H9 (cell line): ENCODE measurements at regions not wholly inside any gene's neighbourhood (a gene's known extent, or its start where the extent isn't known, plus 50 kb on each side); places are given as distances from the start of the nearest gene placed in this dataset.

ENCODE experiments used
- DNase-seq: peaks from one replicate; pipeline ENCODE4 v3.0.0-alpha.2; 2017
- H2AFZ ChIP-seq: one replicate; pipeline ENCODE4 v1.6.1; 2013; ENCODE audit warnings: mild to moderate bottlenecking, low read length, control low read depth, moderate library complexity
- H2AK5ac ChIP-seq: 2 replicates; pipeline ENCODE4 v1.6.1; 2013; ENCODE audit warnings: low read length, control low read depth, mixed read lengths; ENCODE audit not compliant: insufficient read length
- H2BK120ac ChIP-seq: one replicate; pipeline ENCODE4 v1.6.1; 2013; ENCODE audit warnings: low read depth, mild to moderate bottlenecking, low read length, control low read depth, inconsistent platforms; ENCODE audit not compliant: poor library complexity, severe bottlenecking
- H2BK12ac ChIP-seq: 2 replicates; pipeline ENCODE4 v1.6.1; 2013; ENCODE audit warnings: low read length, control low read depth, mixed read lengths, low read depth; ENCODE audit not compliant: insufficient read length
- H2BK15ac ChIP-seq: 2 replicates; pipeline ENCODE4 v1.6.1; 2013; ENCODE audit warnings: low read depth, low read length, control low read depth
- H2BK20ac ChIP-seq: one replicate; pipeline ENCODE4 v1.6.1; 2013; ENCODE audit warnings: low read depth, mild to moderate bottlenecking, low read length, control low read depth, inconsistent platforms; ENCODE audit not compliant: poor library complexity, severe bottlenecking
- H2BK5ac ChIP-seq: 2 replicates; pipeline ENCODE4 v1.6.1; 2013; ENCODE audit warnings: low read length, control low read depth, mixed read lengths; ENCODE audit not compliant: insufficient read length
- H3K14ac ChIP-seq: 2 replicates; pipeline ENCODE4 v1.6.1; 2013; ENCODE audit warnings: low read length, control low read depth; ENCODE audit not compliant: insufficient read depth
- H3K18ac ChIP-seq: 2 replicates; pipeline ENCODE4 v1.6.1; 2013; ENCODE audit warnings: low read depth, mild to moderate bottlenecking, mixed read lengths, low read length, control low read depth; ENCODE audit not compliant: insufficient read length
- H3K23ac ChIP-seq: 2 replicates; pipeline ENCODE4 v1.6.1; 2013; ENCODE audit warnings: low read length, control low read depth, mixed read lengths, low read depth; ENCODE audit not compliant: insufficient read length
- H3K23me2 ChIP-seq: 2 replicates; pipeline ENCODE4 v1.6.1; 2013; ENCODE audit warnings: low read depth, mild to moderate bottlenecking, mixed read lengths, low read length, control low read depth; ENCODE audit not compliant: insufficient read length, poor library complexity, severe bottlenecking
- H3K27ac ChIP-seq: 2 replicates; pipeline ENCODE4 v1.5.1; 2013; ENCODE audit warnings: low read length, control low read depth, mixed read lengths, low read depth; ENCODE audit not compliant: insufficient read length
- H3K27me3 ChIP-seq: 2 replicates; pipeline ENCODE4 v1.6.1; 2013; ENCODE audit warnings: low read length, control low read depth, inconsistent platforms; ENCODE audit not compliant: insufficient read depth
- H3K4ac ChIP-seq: 2 replicates; pipeline ENCODE4 v1.6.1; 2013; ENCODE audit warnings: low read depth, mild to moderate bottlenecking, control low read depth, inconsistent platforms, low read length, moderate library complexity
- H3K4me1 ChIP-seq: 2 replicates; pipeline ENCODE4 v1.6.1; 2013; ENCODE audit warnings: low read length, control low read depth, inconsistent platforms; ENCODE audit not compliant: insufficient read depth
- H3K4me2 ChIP-seq: 2 replicates; pipeline ENCODE4 v1.6.1; 2013; ENCODE audit warnings: low read length, control low read depth, mixed read lengths; ENCODE audit not compliant: insufficient read length, insufficient read depth
- H3K56ac ChIP-seq: 2 replicates; pipeline ENCODE4 v1.6.1; 2013; ENCODE audit warnings: low read depth, mild to moderate bottlenecking, mixed read lengths, low read length, control low read depth; ENCODE audit not compliant: insufficient read length
- H3K79me1 ChIP-seq: 2 replicates; pipeline ENCODE4 v1.6.1; 2013; ENCODE audit warnings: low read depth, mild to moderate bottlenecking, moderate library complexity, low read length, control low read depth, inconsistent platforms; ENCODE audit not compliant: insufficient read depth, poor library complexity, severe bottlenecking
- H3K79me2 ChIP-seq: 2 replicates; pipeline ENCODE4 v1.6.1; 2013; ENCODE audit warnings: low read length, control low read depth, inconsistent platforms; ENCODE audit not compliant: insufficient read depth
- H3K9ac ChIP-seq: 2 replicates; pipeline ENCODE4 v1.6.1; 2013; ENCODE audit warnings: low read length, control low read depth, mixed read lengths; ENCODE audit not compliant: insufficient read length; ENCODE audit errors: extremely low read depth
- H3K9me3 ChIP-seq: one replicate; pipeline ENCODE4 v1.6.1; 2013; ENCODE audit warnings: low read depth, low read length, inconsistent platforms; ENCODE audit not compliant: control insufficient read depth
- H3T11ph ChIP-seq: one replicate; pipeline ENCODE4 v1.6.1; 2013; ENCODE audit warnings: mild to moderate bottlenecking, low read length, control low read depth, inconsistent platforms
- H4K20me1 ChIP-seq: one replicate; pipeline ENCODE4 v1.6.1; 2013; ENCODE audit not compliant: control insufficient read depth, insufficient read length, insufficient read depth
- H4K5ac ChIP-seq: 2 replicates; pipeline ENCODE4 v1.6.1; 2013; ENCODE audit warnings: low read depth, mild to moderate bottlenecking, mixed read lengths, low read length, control low read depth; ENCODE audit not compliant: insufficient read length
- H4K8ac ChIP-seq: replicated peaks from 2 replicates; pipeline ENCODE4 v1.6.1; 2013; ENCODE audit warnings: low read length, control low read depth, mixed read lengths, low read depth; ENCODE audit not compliant: insufficient read length
- H4K91ac ChIP-seq: 2 replicates; pipeline ENCODE4 v1.6.1; 2013; ENCODE audit warnings: low read depth, mild to moderate bottlenecking, moderate library complexity, mixed read lengths, low read length, control low read depth; ENCODE audit not compliant: insufficient read length
- H3K27ac Mint-ChIP-seq, 3 experiments: 2 replicates in 2 of 3; 3 replicates in 1 of 3; pipeline ENCODE4 v1.8.0; 2020 to 2021; ENCODE audit warnings: mixed read lengths in 3 of 3, mild to moderate bottlenecking in 1 of 3, moderate library complexity in 1 of 3
- H3K27me3 Mint-ChIP-seq: 2 replicates; pipeline ENCODE4 v1.8.0; 2021; ENCODE audit warnings: low read depth, mild to moderate bottlenecking, moderate library complexity, mixed read lengths
- H3K36me3 Mint-ChIP-seq, 3 experiments: 2 replicates in 2 of 3; 3 replicates in 1 of 3; pipeline ENCODE4 v1.8.0; 2020 to 2021; ENCODE audit warnings: low read depth in 3 of 3, mixed read lengths in 3 of 3; ENCODE audit not compliant: insufficient read depth in 1 of 3
- H3K4me1 Mint-ChIP-seq, 2 experiments: 2 replicates each; pipeline ENCODE4 v1.8.0; 2020; ENCODE audit warnings: mixed read lengths in 2 of 2
- H3K4me3 Mint-ChIP-seq, 2 experiments: 2 replicates in 1 of 2; 3 replicates in 1 of 2; pipeline ENCODE4 v1.8.0; 2020 to 2021; ENCODE audit warnings: mild to moderate bottlenecking in 2 of 2, mixed read lengths in 2 of 2, moderate library complexity in 1 of 2
- H3K9me3 Mint-ChIP-seq, 2 experiments: 2 replicates in 1 of 2; 3 replicates in 1 of 2; pipeline ENCODE4 v1.8.0; 2020; ENCODE audit warnings: mild to moderate bottlenecking in 2 of 2, mixed read lengths in 2 of 2, moderate library complexity in 1 of 2
- CTCF ChIP-seq: fragments of 200-600 bp; sonication (generic); conservative IDR thresholded peaks from 3 replicates; pipeline ENCODE4 v1.8.0; 2021; ENCODE audit warnings: antibody characterized with exemption, mild to moderate bottlenecking
- WGBS: extraction: QIAGEN DNeasy Blood & Tissue Kit; methylation state at CpG from one replicate; pipeline ENCODE4 v1.1.7; 2013; ENCODE audit warnings: missing lambda C conversion rate, low lambda C conversion rate, mixed read lengths; ENCODE audit not compliant: insufficient read length; ENCODE audit errors: extremely low coverage; 5-methylcytosine and 5-hydroxymethylcytosine counted together

GRCh38 chr4:122679946-122680345 lies 52.6 kb upstream of the BBS12 start:
- Histone ChIP-seq H2BK5ac (no peak overlapping the region), H2AK5ac (no peak overlapping the region), H2BK12ac (no peak overlapping the region), H3K18ac (no peak overlapping the region), H3K9ac (no peak overlapping the region), H3K4me2 (no peak overlapping the region), H3K14ac (no peak overlapping the region), H3K4me1 (no peaks in the 10 kb centered on the region; the same call in 1 of the 2 replicates), H3T11ph (no peak overlapping the region), H3K9me3 (peaks cover 15% of the 10 kb centered on the region), H3K4ac (no peak overlapping the region), H3K27me3 (no peaks in the 10 kb centered on the region; the same call in 1 of the 2 replicates), H4K20me1 (no peaks in the 10 kb centered on the region), H2BK15ac (no peak overlapping the region), H3K56ac (no peak overlapping the region), H3K79me1 (no peaks in the 10 kb centered on the region), H2AFZ (no peak overlapping the region), H4K5ac (no peak overlapping the region), H2BK20ac (no peak overlapping the region), H4K91ac (no peak overlapping the region), H3K23me2 (no peaks in the 10 kb centered on the region), H3K23ac (no peak overlapping the region), H4K8ac (no peak overlapping the region), H3K27ac (no peak overlapping the region), H3K79me2 (no peaks in the 10 kb centered on the region), H2BK120ac (no peak overlapping the region)
- Mint-ChIP-seq H3K36me3 (peaks cover 2 to 18% (median 10%) of the 10 kb centered on the region in 3 experiments; a peak in 6 of 7 replicates), H3K9me3 (peaks cover 21 to 24% of the 10 kb centered on the region in 2 experiments), H3K4me3 (no peak overlapping the region), H3K4me1 (peaks cover 10% of the 10 kb centered on the region in 2 experiments), H3K27ac (no peak overlapping the region), H3K27me3 (peaks cover 1% of the 10 kb centered on the region; the same call in 1 of the 2 replicates)
- no peak for TF ChIP-seq CTCF
- no peak for DNase-seq
- WGBS: no CpG with 5 or more reads among the region's 2 CpGs
